GM12801 (cell line): ENCODE measurements at regions not wholly inside any gene's neighbourhood (a gene's known extent, or its start where the extent isn't known, plus 50 kb on each side); places are given as distances from the start of the nearest gene placed in this dataset.

Source experiments
- TF ChIP-seq, protein P1 (sequence below): IDR thresholded peaks from one replicate; pipeline ENCODE4 v1.5.1; 2011; ENCODE audit warnings: control low read depth; ENCODE audit not compliant: insufficient read length; ENCODE audit errors: extremely low read depth

DNA sequence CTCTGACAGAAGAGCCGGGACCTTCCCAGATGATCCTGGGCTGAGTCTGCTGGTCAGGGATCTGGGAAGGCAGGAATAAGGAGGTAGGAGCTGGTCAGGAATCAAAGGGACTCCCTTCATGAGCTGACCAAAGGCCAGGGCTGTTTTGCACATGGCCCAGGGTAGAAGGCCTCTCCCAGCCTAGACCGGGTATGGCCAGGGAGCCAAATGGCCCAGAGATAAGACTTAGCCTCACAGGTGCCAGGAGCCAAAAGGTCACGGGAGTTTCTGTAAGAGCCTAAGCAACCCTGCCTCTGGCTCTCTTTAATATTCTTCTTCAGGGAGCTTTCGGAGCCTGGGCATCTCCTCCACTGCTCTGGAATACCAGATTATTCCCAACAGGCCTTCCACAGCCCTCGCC, 191.3 kb upstream of the PWP1 start:
- TF ChIP-seq, protein P1, sequence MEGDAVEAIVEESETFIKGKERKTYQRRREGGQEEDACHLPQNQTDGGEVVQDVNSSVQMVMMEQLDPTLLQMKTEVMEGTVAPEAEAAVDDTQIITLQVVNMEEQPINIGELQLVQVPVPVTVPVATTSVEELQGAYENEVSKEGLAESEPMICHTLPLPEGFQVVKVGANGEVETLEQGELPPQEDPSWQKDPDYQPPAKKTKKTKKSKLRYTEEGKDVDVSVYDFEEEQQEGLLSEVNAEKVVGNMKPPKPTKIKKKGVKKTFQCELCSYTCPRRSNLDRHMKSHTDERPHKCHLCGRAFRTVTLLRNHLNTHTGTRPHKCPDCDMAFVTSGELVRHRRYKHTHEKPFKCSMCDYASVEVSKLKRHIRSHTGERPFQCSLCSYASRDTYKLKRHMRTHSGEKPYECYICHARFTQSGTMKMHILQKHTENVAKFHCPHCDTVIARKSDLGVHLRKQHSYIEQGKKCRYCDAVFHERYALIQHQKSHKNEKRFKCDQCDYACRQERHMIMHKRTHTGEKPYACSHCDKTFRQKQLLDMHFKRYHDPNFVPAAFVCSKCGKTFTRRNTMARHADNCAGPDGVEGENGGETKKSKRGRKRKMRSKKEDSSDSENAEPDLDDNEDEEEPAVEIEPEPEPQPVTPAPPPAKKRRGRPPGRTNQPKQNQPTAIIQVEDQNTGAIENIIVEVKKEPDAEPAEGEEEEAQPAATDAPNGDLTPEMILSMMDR = no peak

DNA sequence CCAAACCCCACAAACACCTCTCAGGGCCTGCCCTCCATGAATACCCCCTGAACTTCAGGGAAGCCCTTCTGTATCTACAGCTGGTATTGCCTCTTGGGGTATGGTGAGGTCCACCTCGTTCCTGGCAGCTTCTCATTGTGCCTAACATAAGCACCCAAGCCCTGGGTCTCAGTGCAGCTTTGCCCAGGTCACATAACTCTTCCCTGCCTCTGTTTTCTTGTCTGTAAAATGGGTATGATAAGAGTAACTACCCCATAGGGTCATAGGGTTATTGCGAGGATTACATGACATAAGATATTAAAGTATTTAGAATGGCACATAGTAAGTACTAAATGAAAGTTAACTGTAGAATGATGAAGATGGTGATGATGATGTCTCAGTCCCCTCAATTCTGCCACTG, 190.0 kb upstream of the PWP1 start:
- TF ChIP-seq, protein P1 = no peak

DNA sequence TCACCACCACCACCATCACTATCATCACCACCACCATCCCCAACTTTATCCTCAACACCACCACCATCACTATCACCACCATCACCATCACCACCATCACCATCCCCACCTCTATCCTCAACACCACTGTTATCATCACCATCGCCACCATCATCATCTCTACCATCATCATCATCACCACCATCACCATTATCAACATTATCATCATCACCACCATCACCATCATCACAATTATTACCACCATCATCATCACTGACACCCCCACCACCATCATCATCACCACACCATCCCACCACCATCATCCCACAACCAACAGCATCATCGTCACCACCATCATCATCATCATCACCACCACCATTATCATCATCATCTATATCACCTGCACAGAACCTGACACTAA, 188.4 kb upstream of the PWP1 start:
- TF ChIP-seq, protein P1 = no peak

DNA sequence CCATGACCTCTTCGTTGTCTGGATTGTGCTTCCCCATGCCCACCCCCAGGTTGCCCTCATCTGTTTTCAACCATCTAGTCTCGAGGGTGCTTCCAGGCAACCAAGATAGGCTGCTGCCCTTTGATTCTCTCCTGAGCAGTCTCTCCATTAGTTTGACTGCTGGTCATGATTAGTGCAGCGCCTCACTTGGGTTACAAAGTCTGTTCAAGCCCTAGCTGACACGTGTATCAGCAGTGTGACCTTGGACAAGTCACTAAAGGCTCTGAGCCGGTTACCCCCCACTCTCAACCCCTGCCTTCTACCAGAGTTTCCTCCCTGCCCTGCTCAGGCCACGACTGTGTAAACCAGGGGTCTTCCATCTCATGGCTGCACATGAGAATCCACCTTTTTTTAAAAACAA, 185.3 kb upstream of the PWP1 start:
- TF ChIP-seq, protein P1 = no peak

DNA sequence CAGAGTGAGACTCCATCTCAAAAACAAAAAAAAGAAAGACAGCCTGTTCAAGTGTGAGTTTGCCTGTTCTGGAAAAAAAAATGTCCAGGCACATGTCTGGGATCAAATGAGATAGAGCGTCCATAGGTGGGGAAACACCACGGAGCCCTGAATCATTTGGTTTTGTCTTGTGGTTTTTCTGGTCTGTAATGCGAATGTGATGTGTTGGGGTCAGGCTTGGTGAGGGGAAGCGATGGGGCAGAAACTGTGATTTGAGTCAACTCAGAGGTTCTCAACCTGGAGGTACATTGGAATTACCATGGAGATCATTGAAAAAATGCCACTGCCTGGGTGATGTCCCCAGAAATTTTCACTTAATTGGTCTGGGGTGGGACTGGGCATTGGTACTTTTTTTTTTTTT, 183.9 kb upstream of the PWP1 start:
- TF ChIP-seq, protein P1 = no peak

DNA sequence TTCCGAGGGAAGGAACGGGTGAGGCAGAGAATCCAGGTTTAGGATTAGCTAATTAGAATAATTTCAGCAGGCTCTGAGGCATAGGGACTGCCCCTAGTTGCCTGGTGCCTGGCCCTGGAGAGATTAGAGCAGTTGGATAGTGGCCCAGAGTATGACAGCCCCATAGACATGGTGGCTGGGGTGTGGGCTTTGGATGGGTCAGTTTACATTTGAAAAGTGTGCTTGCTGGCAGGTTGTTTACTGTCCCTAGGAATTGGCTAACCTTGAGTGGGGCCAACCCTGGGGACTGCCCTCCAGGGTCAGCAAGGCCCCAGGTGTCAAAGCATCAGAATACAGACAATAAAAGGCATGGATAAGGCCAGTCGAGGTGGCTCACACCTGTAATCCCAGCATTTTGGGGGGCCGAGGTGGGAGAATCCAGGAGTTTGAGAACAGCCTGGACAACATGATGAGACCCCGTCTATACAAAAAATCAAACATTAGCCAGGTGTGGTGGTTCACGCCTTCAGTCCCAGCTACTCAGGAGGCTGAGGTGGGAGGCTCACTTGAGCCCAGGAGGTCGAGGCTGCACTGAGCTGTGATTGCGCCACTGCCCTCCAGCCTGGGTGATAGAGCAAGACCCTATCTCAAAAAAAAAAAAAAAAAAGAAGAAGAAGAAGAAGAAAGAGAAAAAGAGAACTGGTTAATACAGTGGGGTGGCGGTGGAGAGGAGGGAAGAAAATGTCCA, 182.3 kb upstream of the PWP1 start:
- TF ChIP-seq, protein P1 = no peak

DNA sequence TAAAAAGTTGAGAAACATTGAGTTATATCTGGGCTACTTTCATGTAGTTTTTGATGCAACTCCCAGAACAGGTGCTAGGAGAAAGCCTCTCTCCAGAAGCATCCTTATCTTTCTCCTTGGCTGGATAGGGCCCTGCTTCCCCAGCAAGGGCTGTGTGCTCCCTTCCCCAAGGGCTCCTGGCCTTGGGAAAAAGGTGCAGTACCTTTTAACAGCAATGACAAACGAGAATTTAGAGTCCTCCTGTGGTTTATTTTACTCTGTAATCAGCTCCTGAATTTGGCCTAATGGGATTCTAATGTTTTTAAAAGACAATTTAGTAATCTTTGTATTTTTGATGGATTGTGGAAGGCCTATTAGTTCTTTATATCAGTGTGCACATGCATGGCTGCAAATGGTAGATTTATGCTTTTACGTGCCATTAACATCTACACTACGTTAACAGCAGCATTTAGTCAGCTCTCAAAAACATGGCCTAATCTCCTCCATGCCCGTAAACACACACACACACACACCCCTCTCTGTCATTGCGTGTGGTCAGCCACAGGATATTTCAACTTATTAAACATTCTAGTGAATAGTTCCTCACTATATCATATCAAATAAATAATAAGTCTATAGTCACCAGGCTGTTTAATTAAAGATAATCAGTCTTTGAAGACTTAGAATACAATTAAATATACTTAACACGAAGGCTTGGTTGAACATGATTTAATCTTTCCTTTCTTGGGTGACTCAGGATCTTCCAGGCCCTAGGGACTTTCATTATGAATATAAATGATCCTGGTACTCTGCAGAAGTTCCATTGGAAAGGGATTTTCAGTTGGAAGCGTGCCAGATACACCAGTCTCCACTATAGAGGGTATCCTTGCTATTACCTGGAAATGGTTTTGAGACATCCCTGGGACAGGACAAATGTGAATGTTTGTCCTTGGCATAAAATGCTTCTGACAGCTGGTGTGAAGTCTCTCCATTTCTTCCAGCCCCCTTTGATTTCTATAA, 181.4 kb upstream of the PWP1 start:
- TF ChIP-seq, protein P1 = no peak
